ENCODE measurements at regions not wholly inside any gene's neighbourhood (a gene's known extent, or its start where the extent isn't known, plus 50 kb on each side); places are given as distances from the start of the nearest gene placed in this dataset.

GRCh38 chr7:68542831-68543230, 1055.4 kb upstream of the AUTS2 start:
- WGBS, 4 donors: 67 to 69% (median 68%) methylated on average over 3 of the region's 3 CpGs
- no peak for ATAC-seq
- intact Hi-C loops (cut with DNase I): no loop called here

GRCh38 chr7:68544851-68545250, 1053.4 kb upstream of the AUTS2 start:
- DNase-seq (no peak), ATAC-seq (no peak)
- WGBS, 4 donors: 57 to 77% (median 60%) methylated on average over 4 of the region's 4 CpGs
- intact Hi-C loops (cut with DNase I): no loop called here
- TF ChIP-seq CTCF (IDR thresholded peaks at IDR 0.05) (no peak), POLR2A (IDR thresholded peaks at IDR 0.05) (no peak)
- no peaks in the 10 kb centered on the region for H3K36me3 ChIP-seq
- no peak overlapping the region for H3K4me3 ChIP-seq
- no peak overlapping the region for H3K27ac ChIP-seq
- H3K9me3 ChIP-seq: peaks cover 0 to 6% (median 0%) of the 10 kb centered on the region in 12 donors
- H3K4me1 ChIP-seq: no peaks in the 10 kb centered on the region
- peaks cover 0 to 8% (median 0%) of the 10 kb centered on the region in 9 donors for H3K27me3 ChIP-seq

More at GRCh38 chr7:68542831-68543230, 1055.4 kb upstream of the AUTS2 start:
- peaks cover 0 to 14% (median 0%) of the 10 kb centered on the region in 9 donors for H3K27me3 ChIP-seq
- H3K9me3 ChIP-seq: peaks cover 0 to 6% (median 0%) of the 10 kb centered on the region in 12 donors
- H3K36me3 ChIP-seq: no peaks in the 10 kb centered on the region
- no peak for TF ChIP-seq POLR2A (IDR thresholded peaks at IDR 0.05)
- no peak for TF ChIP-seq CTCF (IDR thresholded peaks at IDR 0.05)
- H3K4me1 ChIP-seq: no peaks in the 10 kb centered on the region
- DNase-seq: no peak
- H3K27ac ChIP-seq: no peak overlapping the region
- no peak overlapping the region for H3K4me3 ChIP-seq

- H3K27ac ChIP-seq: no peak overlapping the region
- H3K4me1 ChIP-seq: no peaks in the 10 kb centered on the region
- no peak for TF ChIP-seq POLR2A (IDR thresholded peaks at IDR 0.05)
- no peak for TF ChIP-seq CTCF (IDR thresholded peaks at IDR 0.05)
- 61 to 66% (median 63%) methylated on average over 6 of the region's 6 CpGs for WGBS, 4 donors
- H3K4me3 ChIP-seq: no peak overlapping the region
- H3K9me3 ChIP-seq: no peaks in the 10 kb centered on the region
- ATAC-seq (no peak), DNase-seq (no peak)
- peaks cover 0 to 4% (median 0%) of the 10 kb centered on the region in 9 donors for H3K27me3 ChIP-seq
- no peaks in the 10 kb centered on the region for H3K36me3 ChIP-seq
- intact Hi-C loops (cut with DNase I): no loop called here
Observed at GRCh38 chr7:68547181-68547580, 1051.1 kb upstream of the AUTS2 start.

GRCh38 chr7:68547799-68548198, 1050.5 kb upstream of the AUTS2 start:
- Histone ChIP-seq H3K27me3 (peaks cover 0 to 4% (median 0%) of the 10 kb centered on the region in 9 donors), H3K27ac (no peak overlapping the region), H3K9me3 (no peaks in the 10 kb centered on the region), H3K36me3 (no peaks in the 10 kb centered on the region), H3K4me3 (no peak overlapping the region), H3K4me1 (no peaks in the 10 kb centered on the region)
- no peak for ATAC-seq
- 53 to 61% (median 55%) methylated on average over 10 of the region's 10 CpGs for WGBS, 4 donors
- no peak for DNase-seq
- intact Hi-C loops (cut with DNase I): no loop called here
- TF ChIP-seq CTCF (IDR thresholded peaks at IDR 0.05) (no peak), POLR2A (IDR thresholded peaks at IDR 0.05) (no peak)
